22Rv1 (cell line): ENCODE measurements at regions not wholly inside any gene's neighbourhood (a gene's known extent, or its start where the extent isn't known, plus 50 kb on each side); places are given as distances from the start of the nearest gene placed in this dataset.

ENCODE experiments used
- ZFX ChIP-seq: fragments of 450-650 bp; IDR thresholded peaks from 2 replicates; pipeline ENCODE4 v1.6.1; 2017; ENCODE audit warnings: antibody characterized with exemption, borderline replicate concordance
- TF ChIP-seq, protein P1 (sequence below): fragments of 450-650 bp; IDR thresholded peaks from 2 replicates; pipeline ENCODE4 v1.5.1; 2017; ENCODE audit warnings: mild to moderate bottlenecking

DNA sequence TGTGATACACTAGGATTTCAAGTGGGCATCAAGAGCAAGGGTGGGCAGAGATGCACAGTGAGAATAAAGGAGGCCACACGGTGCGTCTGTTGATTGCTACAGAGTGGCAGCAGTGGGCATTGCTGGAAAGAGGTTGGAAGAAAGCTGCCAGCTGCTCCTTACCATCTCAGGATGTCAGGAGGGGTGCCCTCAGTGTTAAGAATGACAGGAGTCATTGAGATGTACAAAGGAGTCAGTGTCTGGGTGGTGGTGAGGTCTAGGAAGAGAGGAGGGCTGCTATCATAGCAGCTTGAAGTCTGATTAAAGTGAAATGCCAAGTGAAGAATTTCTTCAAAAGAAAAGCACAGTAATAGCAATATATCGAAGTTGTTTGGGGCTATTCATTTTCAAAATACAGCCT lies 992.7 kb downstream of the TTLL7 start:
- TF ChIP-seq, protein P1, sequence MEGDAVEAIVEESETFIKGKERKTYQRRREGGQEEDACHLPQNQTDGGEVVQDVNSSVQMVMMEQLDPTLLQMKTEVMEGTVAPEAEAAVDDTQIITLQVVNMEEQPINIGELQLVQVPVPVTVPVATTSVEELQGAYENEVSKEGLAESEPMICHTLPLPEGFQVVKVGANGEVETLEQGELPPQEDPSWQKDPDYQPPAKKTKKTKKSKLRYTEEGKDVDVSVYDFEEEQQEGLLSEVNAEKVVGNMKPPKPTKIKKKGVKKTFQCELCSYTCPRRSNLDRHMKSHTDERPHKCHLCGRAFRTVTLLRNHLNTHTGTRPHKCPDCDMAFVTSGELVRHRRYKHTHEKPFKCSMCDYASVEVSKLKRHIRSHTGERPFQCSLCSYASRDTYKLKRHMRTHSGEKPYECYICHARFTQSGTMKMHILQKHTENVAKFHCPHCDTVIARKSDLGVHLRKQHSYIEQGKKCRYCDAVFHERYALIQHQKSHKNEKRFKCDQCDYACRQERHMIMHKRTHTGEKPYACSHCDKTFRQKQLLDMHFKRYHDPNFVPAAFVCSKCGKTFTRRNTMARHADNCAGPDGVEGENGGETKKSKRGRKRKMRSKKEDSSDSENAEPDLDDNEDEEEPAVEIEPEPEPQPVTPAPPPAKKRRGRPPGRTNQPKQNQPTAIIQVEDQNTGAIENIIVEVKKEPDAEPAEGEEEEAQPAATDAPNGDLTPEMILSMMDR, result no peak
- no peak for TF ChIP-seq ZFX
